GM12878 (cell line): ENCODE measurements at regions not wholly inside any gene's neighbourhood (a gene's known extent, or its start where the extent isn't known, plus 50 kb on each side); places are given as distances from the start of the nearest gene placed in this dataset.
"Not testable (repeated sequence)": the region's sequence is repeated elsewhere in the genome, so short reads cannot be mapped to it uniquely, and the experiment has no call there.

ENCODE experiments used
- ATAC-seq: fragments of 200-7000 bp; cut with Tn5 transposase; 3 replicates; pipeline ENCODE4 v1.9.1; 2020; ENCODE audit warnings: mild to moderate bottlenecking, moderate library complexity
- BruUV-seq: library from RNA; stranded (reverse); fragments of 400-500 nt; replicated peaks from 2 replicates; lab custom pipeline; 2021; lab: Mats Ljungman, UMichigan
- CTCF ChIA-PET: fragments of 300-600 bp; sonication (Branson Sonifier 250); formaldehyde crosslinking; extraction: SDS; loops from one replicate; lab custom pipeline; 2021; ENCODE audit warnings: inconsistent platforms; lab: Yijun Ruan, JAX
- POLR2A ChIA-PET: fragments of 350-600 bp; formaldehyde crosslinking; extraction: SDS; loops from one replicate; lab custom pipeline; 2021; ENCODE audit warnings: inconsistent platforms; lab: Charles Lee
- RAD21 ChIA-PET: fragments of 300-600 bp; sonication (Branson Sonifier 250); formaldehyde crosslinking; loops from one replicate; lab custom pipeline; 2023; ENCODE audit warnings: antibody characterized with exemption; ENCODE audit not compliant: unreplicated experiment; lab: Charles Lee
- SMC1A ChIA-PET: fragments of 300-600 bp; sonication (Branson Sonifier 250); formaldehyde crosslinking; loops from one replicate; lab custom pipeline; 2023; ENCODE audit not compliant: unreplicated experiment, uncharacterized antibody; lab: Charles Lee
- DNase-seq: peaks from one replicate; pipeline ENCODE4 v3.0.0-alpha.2; 2011; ENCODE audit warnings: low read depth, low spot score
- FAIRE-seq: peaks from 3 replicates; lab custom pipeline; 2011; peaks lifted over from hg19 to GRCh38; lab: Jason Lieb, UNC
- H2AFZ ChIP-seq: 2 replicates; pipeline ENCODE4 v1.6.0; 2011; ENCODE audit warnings: low read depth, low read length, control low read depth; ENCODE audit not compliant: control insufficient read depth
- H3K27ac ChIP-seq: 2 replicates; pipeline ENCODE4 v1.5.1; 2011; ENCODE audit warnings: control low read depth; ENCODE audit not compliant: control insufficient read depth, insufficient read depth
- H3K27me3 ChIP-seq, 2 experiments: replicated peaks in 1 of 2; 2 replicates each; pipeline versions ENCODE4 v1.6.0 to v1.6.1; 2011; ENCODE audit warnings: low read length in 1 of 2; ENCODE audit not compliant: control insufficient read depth in 2 of 2, insufficient read depth in 2 of 2
- H3K36me3 ChIP-seq, 2 experiments: 2 replicates each; pipeline ENCODE4 v1.5.1; 2011; ENCODE audit warnings: low read length in 1 of 2; ENCODE audit not compliant: control insufficient read depth in 2 of 2, insufficient read depth in 2 of 2
- H3K4me1 ChIP-seq: 2 replicates; pipeline ENCODE4 v1.6.1; 2011; ENCODE audit warnings: mild to moderate bottlenecking, low read length, moderate library complexity, mixed read lengths; ENCODE audit not compliant: control insufficient read depth, insufficient read depth
- H3K4me2 ChIP-seq: 2 replicates; pipeline ENCODE4 v1.6.0; 2011; ENCODE audit warnings: control low read depth; ENCODE audit not compliant: control insufficient read depth, insufficient read depth
- H3K4me3 ChIP-seq: fragments of 200-600 bp; sonication (generic); 2 replicates; pipeline ENCODE4 v1.5.1; 2016
- H3K79me2 ChIP-seq: 2 replicates; pipeline ENCODE4 v1.6.0; 2011; ENCODE audit warnings: low read length; ENCODE audit not compliant: control insufficient read depth, insufficient read depth
- H3K9ac ChIP-seq: 2 replicates; pipeline ENCODE4 v1.8.0; 2011; ENCODE audit warnings: low read length, control low read depth, mixed read lengths; ENCODE audit not compliant: control insufficient read depth, insufficient read depth
- H3K9me3 ChIP-seq: replicated peaks from 3 replicates; pipeline ENCODE4 v1.5.1; 2011; ENCODE audit warnings: mild to moderate bottlenecking, low read length; ENCODE audit not compliant: control insufficient read depth, insufficient read depth
- H4K20me1 ChIP-seq: 2 replicates; pipeline ENCODE4 v1.6.0; 2011; ENCODE audit not compliant: control insufficient read depth, insufficient read depth
- ASH2L ChIP-seq: fragments of 300-600, 200-600 bp; sonication (generic); IDR thresholded peaks from 2 replicates; pipeline ENCODE4 v1.6.1; 2017; ENCODE audit warnings: low read depth, mild to moderate bottlenecking, borderline replicate concordance
- BACH1 ChIP-seq: fragments of 450-650 bp; IDR thresholded peaks from 2 replicates; pipeline ENCODE4 v1.6.1; 2017; ENCODE audit warnings: mild to moderate bottlenecking, borderline replicate concordance
- IRF4 ChIP-seq: IDR thresholded peaks from 2 replicates; pipeline ENCODE4 v1.6.1; 2011; ENCODE audit warnings: low read depth, low read length
- MEF2A ChIP-seq: IDR thresholded peaks from 2 replicates; pipeline ENCODE4 v1.6.1; 2011; ENCODE audit warnings: low read depth, mild to moderate bottlenecking, low read length, moderate library complexity; ENCODE audit not compliant: insufficient read depth
- MTA3 ChIP-seq: IDR thresholded peaks from 2 replicates; pipeline ENCODE4 v1.6.1; 2012; ENCODE audit warnings: low read length, inconsistent platforms, borderline replicate concordance
- SPI1 ChIP-seq: IDR thresholded peaks from 2 replicates; pipeline ENCODE4 v1.6.1; 2011; ENCODE audit warnings: low read depth, mild to moderate bottlenecking, low read length, moderate library complexity, borderline replicate concordance; ENCODE audit not compliant: insufficient read depth
- WGBS: methylation state at CpG from one replicate; pipeline ENCODE4 v1.1.6; 2016; ENCODE audit warnings: low lambda C conversion rate; ENCODE audit not compliant: insufficient replicate concordance, insufficient coverage; ENCODE audit errors: missing lambda C conversion rate; 5-methylcytosine and 5-hydroxymethylcytosine counted together
- in situ Hi-C: fragments of 300-500 bp; cut with MboI; formaldehyde crosslinking; loops from 9 replicates; pipeline ENCODE4 v1.14.3; 2018; ENCODE audit warnings: mixed read lengths
- intact Hi-C: fragments of 100-400 bp; cut with micrococcal nuclease; formaldehyde crosslinking; loops from one replicate; pipeline ENCODE4 v1.14.2; 2022; ENCODE audit not compliant: unreplicated experiment
- TF ChIP-seq, protein P1 (sequence below): fragments of 450-650 bp; IDR thresholded peaks from 2 replicates; pipeline ENCODE4 v1.6.1; 2018; ENCODE audit warnings: borderline replicate concordance, mild to moderate bottlenecking; ENCODE audit not compliant: partially characterized antibody

DNA sequence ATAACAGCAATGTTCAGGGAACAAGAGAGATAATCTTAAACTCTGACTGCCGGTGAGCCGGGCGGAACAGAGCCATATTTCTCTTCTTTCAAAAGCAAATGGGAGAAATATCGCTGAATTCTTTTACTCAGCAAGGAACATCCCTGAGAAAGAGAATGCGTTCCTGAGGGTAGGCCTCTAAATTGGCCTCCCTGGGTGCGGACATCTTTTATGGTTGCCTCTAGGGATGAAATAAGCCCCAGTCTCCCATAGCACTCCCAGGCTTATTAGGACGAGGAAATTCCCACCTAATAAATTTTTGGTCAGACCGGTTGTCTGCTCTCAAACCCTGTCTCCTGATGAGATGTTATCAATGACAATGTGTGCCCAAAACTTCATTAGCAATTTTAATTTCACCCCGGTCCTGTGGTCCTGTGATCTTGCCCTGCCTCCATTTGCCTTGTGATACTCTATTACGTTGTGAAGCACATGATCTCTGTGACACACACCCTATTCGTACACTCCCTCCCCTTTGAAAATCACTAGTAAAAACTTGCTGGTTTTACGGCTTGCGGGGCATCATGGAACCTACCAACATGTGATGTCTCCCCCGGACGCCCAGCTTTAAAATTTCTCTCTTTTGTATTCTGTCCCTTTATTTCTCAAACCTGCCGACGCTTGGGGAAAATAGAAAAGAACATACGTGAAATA is 249.4 kb downstream of the RPL10L start:
- WGBS = 62% methylated on average over 18 of the region's 18 CpGs
- H3K4me1 ChIP-seq, RAD21 ChIA-PET, H3K9me3 ChIP-seq, H3K27ac ChIP-seq, H3K27me3 ChIP-seq, H3K4me3 ChIP-seq, SMC1A ChIA-PET, FAIRE-seq, POLR2A ChIA-PET, H3K79me2 ChIP-seq, DNase-seq, H3K36me3 ChIP-seq, CTCF ChIA-PET, ATAC-seq, BruUV-seq, intact Hi-C loops, H3K4me2 ChIP-seq, H4K20me1 ChIP-seq, H2AFZ ChIP-seq, H3K9ac ChIP-seq, in situ Hi-C loops: not testable (repeated sequence)

DNA sequence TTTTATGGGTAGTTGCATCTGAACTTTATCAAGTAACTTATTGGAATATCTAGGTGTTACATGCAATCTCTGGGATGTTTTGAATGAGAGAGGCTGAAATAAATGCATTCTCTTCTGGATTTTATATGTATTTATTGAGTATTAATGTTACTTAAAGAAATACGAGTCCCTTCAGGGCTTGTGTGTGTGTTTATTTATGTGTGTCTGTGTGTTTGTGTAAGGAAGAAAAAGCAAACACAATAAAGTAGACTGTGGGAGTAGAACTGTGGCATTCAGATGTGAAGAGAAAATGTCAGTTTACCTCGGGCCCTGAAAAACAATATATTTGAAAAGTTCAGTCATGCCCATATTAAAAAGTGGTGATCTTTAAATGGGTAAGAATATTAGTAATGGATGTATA is 250.5 kb downstream of the RPL10L start:
- POLR2A ChIA-PET = no interaction called here
- H3K4me1 ChIP-seq = no peaks in the 10 kb centered on the region
- no peak overlapping the region for H2AFZ ChIP-seq
- SMC1A ChIA-PET = no interaction called here
- no peak overlapping the region for H3K4me3 ChIP-seq
- H3K79me2 ChIP-seq = no peaks in the 10 kb centered on the region
- in situ Hi-C loops = no loop called here
- no peak overlapping the region for H3K4me2 ChIP-seq
- H3K27me3 ChIP-seq = no peaks in the 10 kb centered on the region
- no peaks in the 10 kb centered on the region for H4K20me1 ChIP-seq
- H3K27ac ChIP-seq = no peak overlapping the region
- no peaks in the 10 kb centered on the region for H3K36me3 ChIP-seq
- intact Hi-C loops = no loop called here
- WGBS = 0% methylated on average over 2 of the region's 2 CpGs
- BruUV-seq = no TSS peak
- H3K9me3 ChIP-seq = no peaks in the 10 kb centered on the region
- no peak overlapping the region for H3K9ac ChIP-seq
- DNase-seq = no peak
- no peak for ATAC-seq
- TF ChIP-seq ASH2L (no peak), SPI1 (no peak), IRF4 (no peak), MTA3 (no peak), BACH1 (no peak), MEF2A (no peak)
- TF ChIP-seq, protein P1, sequence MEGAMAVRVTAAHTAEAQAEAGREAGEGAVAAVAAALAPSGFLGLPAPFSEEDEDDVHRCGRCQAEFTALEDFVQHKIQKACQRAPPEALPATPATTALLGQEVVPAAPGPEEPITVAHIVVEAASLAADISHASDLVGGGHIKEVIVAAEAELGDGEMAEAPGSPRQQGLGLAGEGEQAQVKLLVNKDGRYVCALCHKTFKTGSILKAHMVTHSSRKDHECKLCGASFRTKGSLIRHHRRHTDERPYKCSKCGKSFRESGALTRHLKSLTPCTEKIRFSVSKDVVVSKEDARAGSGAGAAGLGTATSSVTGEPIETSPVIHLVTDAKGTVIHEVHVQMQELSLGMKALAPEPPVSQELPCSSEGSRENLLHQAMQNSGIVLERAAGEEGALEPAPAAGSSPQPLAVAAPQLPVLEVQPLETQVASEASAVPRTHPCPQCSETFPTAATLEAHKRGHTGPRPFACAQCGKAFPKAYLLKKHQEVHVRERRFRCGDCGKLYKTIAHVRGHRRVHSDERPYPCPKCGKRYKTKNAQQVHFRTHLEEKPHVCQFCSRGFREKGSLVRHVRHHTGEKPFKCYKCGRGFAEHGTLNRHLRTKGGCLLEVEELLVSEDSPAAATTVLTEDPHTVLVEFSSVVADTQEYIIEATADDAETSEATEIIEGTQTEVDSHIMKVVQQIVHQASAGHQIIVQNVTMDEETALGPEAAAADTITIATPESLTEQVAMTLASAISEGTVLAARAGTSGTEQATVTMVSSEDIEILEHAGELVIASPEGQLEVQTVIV = no peak
- FAIRE-seq = no peak
- CTCF ChIA-PET = no interaction called here
- RAD21 ChIA-PET = no interaction called here
